IMR-90 (cell line): ENCODE measurements at regions not wholly inside any gene's neighbourhood (a gene's known extent, or its start where the extent isn't known, plus 50 kb on each side); places are given as distances from the start of the nearest gene placed in this dataset.

Experiments used
- ATAC-seq: fragments of 200-7000 bp; cut with Tn5 transposase; 2 replicates; pipeline ENCODE4 v1.9.1; 2020; ENCODE audit warnings: low read depth, mild to moderate bottlenecking, moderate library complexity
- BruUV-seq: library from RNA; stranded (reverse); fragments of 400-500 nt; replicated peaks from 2 replicates; lab custom pipeline; 2021; lab: Mats Ljungman, UMichigan
- CTCF ChIA-PET: fragments of 300-600 bp; formaldehyde crosslinking; extraction: SDS; loops from one replicate; lab custom pipeline; 2021; ENCODE audit warnings: antibody characterized with exemption; lab: Yijun Ruan, JAX
- POLR2A ChIA-PET: fragments of 300-600 bp; sonication (Branson Sonifier 250); formaldehyde crosslinking; loops from one replicate; lab custom pipeline; 2022; ENCODE audit warnings: antibody characterized with exemption; ENCODE audit not compliant: unreplicated experiment; lab: Charles Lee
- DNase-seq: peaks from one replicate; pipeline ENCODE4 v3.0.0; 2013
- H2AFZ ChIP-seq: replicated peaks from 2 replicates; pipeline ENCODE3; 2013; ENCODE audit warnings: low read length, mild to moderate bottlenecking; ENCODE audit not compliant: poor library complexity
- H2AK5ac ChIP-seq: 2 replicates; pipeline ENCODE4 v1.6.1; 2013; ENCODE audit warnings: low read depth, low read length, inconsistent platforms
- H2AK9ac ChIP-seq: replicated peaks from 2 replicates; pipeline ENCODE3; 2013; ENCODE audit warnings: mild to moderate bottlenecking, low read depth, low read length, moderate library complexity; ENCODE audit not compliant: poor library complexity
- H2BK120ac ChIP-seq: 2 replicates; pipeline ENCODE4 v1.6.1; 2013; ENCODE audit warnings: low read depth, low read length, inconsistent platforms
- H2BK15ac ChIP-seq: 3 replicates; pipeline ENCODE4 v1.6.1; 2013; ENCODE audit warnings: low read depth, low read length, inconsistent platforms
- H2BK20ac ChIP-seq: 2 replicates; pipeline ENCODE4 v1.6.1; 2013; ENCODE audit warnings: low read depth, mild to moderate bottlenecking, inconsistent platforms, low read length, moderate library complexity
- H2BK5ac ChIP-seq: 2 replicates; pipeline ENCODE4 v1.6.1; 2013; ENCODE audit warnings: mild to moderate bottlenecking, low read depth, low read length, inconsistent platforms; ENCODE audit not compliant: poor library complexity, severe bottlenecking
- H3K14ac ChIP-seq: replicated peaks from 2 replicates; pipeline ENCODE4 v1.6.1; 2013; ENCODE audit warnings: low read depth, low read length, inconsistent platforms
- H3K18ac ChIP-seq: 2 replicates; pipeline ENCODE4 v1.6.1; 2013; ENCODE audit warnings: low read depth, low read length, control low read depth
- H3K23ac ChIP-seq: 2 replicates; pipeline ENCODE4 v1.6.1; 2013; ENCODE audit warnings: low read depth, low read length, inconsistent platforms
- H3K27ac ChIP-seq: 2 replicates; pipeline ENCODE4 v1.5.1; 2013; ENCODE audit warnings: mild to moderate bottlenecking, control low read depth, low read length; ENCODE audit not compliant: insufficient read depth
- H3K27me3 ChIP-seq: 2 replicates; pipeline ENCODE4 v1.6.1; 2013; ENCODE audit warnings: low read length; ENCODE audit not compliant: control insufficient read depth, insufficient read depth
- H3K36me3 ChIP-seq: 2 replicates; pipeline ENCODE4 v1.6.1; 2013; ENCODE audit warnings: low read length, mixed read lengths; ENCODE audit not compliant: control insufficient read depth, insufficient read depth
- H3K4ac ChIP-seq: 2 replicates; pipeline ENCODE4 v1.6.1; 2013; ENCODE audit warnings: low read depth, low read length, inconsistent platforms
- H3K4me1 ChIP-seq: 2 replicates; pipeline ENCODE4 v1.6.1; 2013; ENCODE audit warnings: low read length, mixed read lengths; ENCODE audit not compliant: control insufficient read depth, insufficient read depth
- H3K4me2 ChIP-seq: 2 replicates; pipeline ENCODE4 v1.6.1; 2013; ENCODE audit warnings: low read depth, mild to moderate bottlenecking, control low read depth, low read length, moderate library complexity
- H3K4me3 ChIP-seq: 2 replicates; pipeline ENCODE4 v1.5.1; 2013; ENCODE audit warnings: low read depth, mild to moderate bottlenecking, control low read depth, low read length, moderate library complexity; ENCODE audit not compliant: insufficient read depth
- H3K56ac ChIP-seq: 2 replicates; pipeline ENCODE4 v1.6.1; 2013; ENCODE audit warnings: low read length, inconsistent platforms; ENCODE audit not compliant: insufficient read depth; ENCODE audit errors: extremely low read depth
- H3K79me1 ChIP-seq, 2 experiments: 2 replicates each; pipeline ENCODE4 v1.6.1; 2013; ENCODE audit warnings: low read length in 2 of 2, inconsistent platforms in 1 of 2, low read depth in 1 of 2
- H3K9ac ChIP-seq: 2 replicates; pipeline ENCODE4 v1.6.1; 2013; ENCODE audit warnings: low read depth, low read length, control low read depth
- H3K9me1 ChIP-seq: 2 replicates; pipeline ENCODE4 v1.6.1; 2013; ENCODE audit warnings: low read length, inconsistent platforms; ENCODE audit not compliant: insufficient read depth
- H3K9me3 ChIP-seq: 2 replicates; pipeline ENCODE4 v1.6.1; 2013; ENCODE audit warnings: low read length; ENCODE audit not compliant: control insufficient read depth, insufficient read depth
- H4K20me1 ChIP-seq: 2 replicates; pipeline ENCODE4 v1.6.1; 2013; ENCODE audit warnings: low read length, inconsistent platforms; ENCODE audit not compliant: insufficient read depth
- H4K5ac ChIP-seq: 2 replicates; pipeline ENCODE4 v1.6.1; 2013; ENCODE audit warnings: mild to moderate bottlenecking, low read depth, low read length, control low read depth
- H4K8ac ChIP-seq, 2 experiments: 2 replicates each; pipeline ENCODE4 v1.6.1; 2013; ENCODE audit warnings: low read depth in 2 of 2, low read length in 2 of 2, control low read depth in 1 of 2, inconsistent platforms in 1 of 2
- H4K91ac ChIP-seq: 2 replicates; pipeline ENCODE4 v1.6.1; 2013; ENCODE audit warnings: low read depth, low read length, inconsistent platforms; ENCODE audit not compliant: insufficient read depth
- BHLHE40 ChIP-seq: fragments of 150-350 bp; IDR thresholded peaks from 2 replicates; pipeline ENCODE4 v1.6.1; 2016; ENCODE audit warnings: mild to moderate bottlenecking, low read depth, low read length
- CEBPB ChIP-seq: IDR thresholded peaks from 2 replicates; pipeline ENCODE4 v1.6.1; 2012; ENCODE audit warnings: low read depth, low read length, improper control_type of control experiment
- CHD1 ChIP-seq: IDR thresholded peaks from 2 replicates; pipeline ENCODE4 v1.6.1; 2012; ENCODE audit warnings: low read depth, low read length, improper control_type of control experiment
- CTCF ChIP-seq: conservative IDR thresholded peaks from 2 replicates; pipeline ENCODE4 v1.5.1; 2012; ENCODE audit warnings: mild to moderate bottlenecking, low read depth, low read length, improper control_type of control experiment
- ELK1 ChIP-seq: fragments of 150-350 bp; IDR thresholded peaks from 2 replicates; pipeline ENCODE4 v1.6.1; 2016; ENCODE audit warnings: low read depth, mild to moderate bottlenecking, low read length, moderate library complexity, borderline replicate concordance
- FOS ChIP-seq: fragments of 150-350 bp; IDR thresholded peaks from 2 replicates; pipeline ENCODE4 v1.6.1; 2016; ENCODE audit warnings: low read depth, low read length
- MAFK ChIP-seq: IDR thresholded peaks from 2 replicates; pipeline ENCODE4 v1.6.1; 2012; ENCODE audit warnings: low read depth, low read length, improper control_type of control experiment
- MAZ ChIP-seq: IDR thresholded peaks from 2 replicates; pipeline ENCODE4 v1.6.1; 2012; ENCODE audit warnings: low read depth, mild to moderate bottlenecking, low read length, improper control_type of control experiment, moderate library complexity, borderline replicate concordance
- NFE2L2 ChIP-seq: fragments of 150-350 bp; IDR thresholded peaks from 2 replicates; pipeline ENCODE4 v1.6.1; 2016; ENCODE audit warnings: low read depth, mild to moderate bottlenecking, low read length
- POLR2A ChIP-seq: IDR thresholded peaks from 2 replicates; pipeline ENCODE4 v1.6.1; 2012; ENCODE audit warnings: mild to moderate bottlenecking, low read depth, low read length
- RAD21 ChIP-seq: IDR thresholded peaks from 2 replicates; pipeline ENCODE4 v1.6.1; 2012; ENCODE audit warnings: low read length, improper control_type of control experiment
- RCOR1 ChIP-seq: IDR thresholded peaks from 2 replicates; pipeline ENCODE4 v1.6.1; 2012; ENCODE audit warnings: mild to moderate bottlenecking, low read length, improper control_type of control experiment; ENCODE audit not compliant: insufficient replicate concordance
- RFX5 ChIP-seq: IDR thresholded peaks from 2 replicates; pipeline ENCODE4 v1.8.0; 2012; ENCODE audit warnings: low read depth, mild to moderate bottlenecking, low read length, moderate library complexity
- SMC3 ChIP-seq: fragments of 150-350 bp; IDR thresholded peaks from 2 replicates; pipeline ENCODE4 v1.6.1; 2016; ENCODE audit warnings: low read depth, mild to moderate bottlenecking, antibody characterized with exemption, low read length, moderate library complexity
- USF2 ChIP-seq: fragments of 150-350 bp; IDR thresholded peaks from 2 replicates; pipeline ENCODE4 v1.6.1; 2017; ENCODE audit warnings: mild to moderate bottlenecking, antibody characterized with exemption, low read length, low read depth
- WGBS, 2 experiments: methylation state at CpG; one replicate each; pipeline versions ENCODE4 v1.1.5 to v1.1.7; 2013; ENCODE audit warnings: missing lambda C conversion rate in 2 of 2; ENCODE audit not compliant: insufficient read length in 1 of 2; ENCODE audit errors: extremely low coverage in 2 of 2; 5-methylcytosine and 5-hydroxymethylcytosine counted together
- dilution Hi-C: fragments of 300-500 bp; cut with HindIII; formaldehyde crosslinking; loops from one replicate; pipeline ENCODE4 v1.14.3; 2018; ENCODE audit warnings: low sequenced_read_pairs; ENCODE audit not compliant: unreplicated experiment
- in situ Hi-C: fragments of 300-500 bp; cut with MboI; formaldehyde crosslinking; loops from 3 replicates; pipeline ENCODE4 v1.14.3; 2019; ENCODE audit warnings: low sequenced_read_pairs, inconsistent platforms, mixed read lengths
- intact Hi-C: fragments of 100-400 bp; cut with micrococcal nuclease; formaldehyde crosslinking; loops from 2 replicates; pipeline ENCODE4 v1.10.0; 2022

GRCh38 chr4:141311246-141312204, 90.8 kb downstream of the ZNF330 start:
- H4K20me1 ChIP-seq: no peaks in the 10 kb centered on the region
- in situ Hi-C loops: no loop called here
- TF ChIP-seq BHLHE40: no peak
- no peak for TF ChIP-seq NFE2L2
- TF ChIP-seq SMC3: no peak
- no peak for TF ChIP-seq CHD1
- TF ChIP-seq CEBPB: no peak
- TF ChIP-seq POLR2A: no peak
- TF ChIP-seq MAZ: no peak
- TF ChIP-seq RCOR1: no peak
- TF ChIP-seq ELK1: no peak
- no peak for TF ChIP-seq CTCF
- TF ChIP-seq MAFK: no peak
- no peak for TF ChIP-seq RFX5
- TF ChIP-seq RAD21: no peak
- TF ChIP-seq FOS: no peak
- TF ChIP-seq USF2: no peak

More at GRCh38 chr4:141311246-141312204, 90.8 kb downstream of the ZNF330 start:
- WGBS, 2 experiments: no CpG with 5 or more reads among the region's 5 CpGs
- Histone ChIP-seq H3K27ac (no peak overlapping the region), H3K9me1 (no peaks in the 10 kb centered on the region), H2AFZ (no peak overlapping the region), H3K18ac (no peak overlapping the region), H2BK20ac (no peak overlapping the region), H2BK15ac (no peak overlapping the region), H3K4me1 (peaks cover 2% of the 10 kb centered on the region), H3K9me3 (no peaks in the 10 kb centered on the region), H4K91ac (no peak overlapping the region), H4K8ac (no peak overlapping the region), H3K23ac (no peak overlapping the region), H3K4ac (no peak overlapping the region), H2BK5ac (no peak overlapping the region), H3K9ac (no peak overlapping the region), H3K14ac (no peak overlapping the region), H3K79me1 (no peaks in the 10 kb centered on the region), H3K27me3 (no peaks in the 10 kb centered on the region), H2AK9ac (no peak overlapping the region), H4K5ac (no peak overlapping the region), H3K56ac (no peak overlapping the region), H3K4me2 (no peak overlapping the region), H2AK5ac (no peak overlapping the region), H3K4me3 (no peak overlapping the region), H2BK120ac (no peak overlapping the region), H3K36me3 (no peaks in the 10 kb centered on the region)
- DNase-seq (no peak), ATAC-seq (no peak)
- BruUV-seq: no TSS peak
- ChIA-PET CTCF (no interaction called here), POLR2A (no interaction called here)
- intact Hi-C loops: no loop called here
- dilution Hi-C loops: no loop called here
